Gastrocnemius medialis (tissue), 4 donors: ENCODE measurements at regions not wholly inside any gene's neighbourhood (a gene's known extent, or its start where the extent isn't known, plus 50 kb on each side); places are given as distances from the start of the nearest gene placed in this dataset.

Source experiments
- CTCF ChIP-seq, 5 experiments: fragments of 450-650 bp in 3 of 5; fragments of 200-600 bp in 2 of 5; sonication (generic) in 2 of 5; IDR thresholded peaks in 4 of 5; conservative IDR thresholded peaks in 1 of 5; 1 replicate in 4 of 5; 2 replicates in 1 of 5; pipeline ENCODE4 v1.5.1; 2016 to 2019; ENCODE audit warnings: antibody characterized with exemption in 5 of 5, mild to moderate bottlenecking in 3 of 5, moderate library complexity in 3 of 5
- POLR2A ChIP-seq, 2 donors: fragments of 450-650 bp; IDR thresholded peaks; one replicate each; pipeline ENCODE4 v1.6.1; 2017; ENCODE audit warnings: antibody characterized with exemption in 2 of 2, mild to moderate bottlenecking in 2 of 2, moderate library complexity in 2 of 2

- no peak for TF ChIP-seq POLR2A (IDR thresholded peaks at IDR 0.05)
- no peak for TF ChIP-seq CTCF (IDR thresholded peaks at IDR 0.05 in 4 of 5, conservative IDR thresholded peaks at IDR 0.05 in 1 of 5)
Measured at GRCh38 chr14:25118671-25119070, 68.7 kb upstream of the STXBP6 start.
